Breast epithelium (tissue), 3 donors: ENCODE measurements at regions not wholly inside any gene's neighbourhood (a gene's known extent, or its start where the extent isn't known, plus 50 kb on each side); places are given as distances from the start of the nearest gene placed in this dataset.

Source experiments
- POLR2A ChIP-seq: fragments of 450-650 bp; IDR thresholded peaks from one replicate; pipeline ENCODE4 v1.6.1; 2016; ENCODE audit warnings: antibody characterized with exemption, mild to moderate bottlenecking, moderate library complexity
- POLR2AphosphoS5 ChIP-seq, 3 donors: sonication (generic); formaldehyde crosslinking; IDR thresholded peaks; one replicate each; pipeline ENCODE4 v1.6.1; 2017; ENCODE audit warnings: antibody characterized with exemption in 3 of 3
- TF ChIP-seq, protein P1 (sequence below), 3 donors: fragments of 450-650 bp; IDR thresholded peaks; one replicate each; pipeline ENCODE4 v1.5.1; 2016 to 2017; ENCODE audit warnings: antibody characterized with exemption in 3 of 3, mild to moderate bottlenecking in 3 of 3, moderate library complexity in 3 of 3

DNA sequence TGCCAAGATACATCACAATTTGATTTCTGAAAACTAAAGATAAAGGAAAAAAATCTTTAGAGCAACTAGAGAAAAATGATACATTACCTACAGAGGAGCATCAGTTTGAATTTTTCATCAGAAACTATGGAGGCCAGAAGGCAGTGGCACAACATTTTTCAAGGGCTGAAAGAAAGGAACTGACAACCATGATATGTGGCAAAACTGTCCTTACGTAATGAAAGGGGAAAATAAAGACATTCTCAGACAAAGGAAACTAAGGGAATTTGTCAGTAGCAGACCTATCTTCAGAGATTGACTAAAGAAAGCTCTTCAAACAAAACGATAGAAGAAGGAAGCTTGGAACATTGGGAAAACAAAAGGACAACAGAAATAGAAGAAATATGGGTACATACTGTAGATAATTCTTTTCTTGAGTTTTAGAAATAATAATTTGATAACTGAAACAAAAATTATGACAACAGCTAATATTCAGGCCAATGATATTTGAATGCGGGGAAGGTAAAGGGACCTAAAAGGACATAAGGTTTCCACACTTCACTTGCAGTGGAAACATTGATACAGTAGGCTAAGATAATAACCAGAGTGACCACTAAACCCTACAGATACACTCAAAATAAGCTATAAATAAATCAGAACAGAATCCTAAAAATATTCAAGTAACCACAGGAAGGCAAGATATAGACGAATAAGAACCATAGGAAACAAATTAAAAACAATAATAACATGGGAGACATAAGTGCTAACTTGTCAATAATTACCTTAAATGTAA is 70.0 kb upstream of the NPAS2 start:
- TF ChIP-seq, protein P1, sequence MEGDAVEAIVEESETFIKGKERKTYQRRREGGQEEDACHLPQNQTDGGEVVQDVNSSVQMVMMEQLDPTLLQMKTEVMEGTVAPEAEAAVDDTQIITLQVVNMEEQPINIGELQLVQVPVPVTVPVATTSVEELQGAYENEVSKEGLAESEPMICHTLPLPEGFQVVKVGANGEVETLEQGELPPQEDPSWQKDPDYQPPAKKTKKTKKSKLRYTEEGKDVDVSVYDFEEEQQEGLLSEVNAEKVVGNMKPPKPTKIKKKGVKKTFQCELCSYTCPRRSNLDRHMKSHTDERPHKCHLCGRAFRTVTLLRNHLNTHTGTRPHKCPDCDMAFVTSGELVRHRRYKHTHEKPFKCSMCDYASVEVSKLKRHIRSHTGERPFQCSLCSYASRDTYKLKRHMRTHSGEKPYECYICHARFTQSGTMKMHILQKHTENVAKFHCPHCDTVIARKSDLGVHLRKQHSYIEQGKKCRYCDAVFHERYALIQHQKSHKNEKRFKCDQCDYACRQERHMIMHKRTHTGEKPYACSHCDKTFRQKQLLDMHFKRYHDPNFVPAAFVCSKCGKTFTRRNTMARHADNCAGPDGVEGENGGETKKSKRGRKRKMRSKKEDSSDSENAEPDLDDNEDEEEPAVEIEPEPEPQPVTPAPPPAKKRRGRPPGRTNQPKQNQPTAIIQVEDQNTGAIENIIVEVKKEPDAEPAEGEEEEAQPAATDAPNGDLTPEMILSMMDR (IDR thresholded peaks at IDR 0.05): no peak
- no peak for TF ChIP-seq POLR2A
- no peak for TF ChIP-seq POLR2AphosphoS5 (IDR thresholded peaks at IDR 0.05)
